HG03064 (cell line): ENCODE measurements at regions not wholly inside any gene's neighbourhood (a gene's known extent, or its start where the extent isn't known, plus 50 kb on each side); places are given as distances from the start of the nearest gene placed in this dataset.

Experiments
- ATAC-seq: cut with Tn5 transposase; IDR thresholded peaks from one replicate; pipeline ENCODE4 v1.9.1; 2021; ENCODE audit warnings: low read depth; ENCODE audit not compliant: unreplicated experiment

DNA sequence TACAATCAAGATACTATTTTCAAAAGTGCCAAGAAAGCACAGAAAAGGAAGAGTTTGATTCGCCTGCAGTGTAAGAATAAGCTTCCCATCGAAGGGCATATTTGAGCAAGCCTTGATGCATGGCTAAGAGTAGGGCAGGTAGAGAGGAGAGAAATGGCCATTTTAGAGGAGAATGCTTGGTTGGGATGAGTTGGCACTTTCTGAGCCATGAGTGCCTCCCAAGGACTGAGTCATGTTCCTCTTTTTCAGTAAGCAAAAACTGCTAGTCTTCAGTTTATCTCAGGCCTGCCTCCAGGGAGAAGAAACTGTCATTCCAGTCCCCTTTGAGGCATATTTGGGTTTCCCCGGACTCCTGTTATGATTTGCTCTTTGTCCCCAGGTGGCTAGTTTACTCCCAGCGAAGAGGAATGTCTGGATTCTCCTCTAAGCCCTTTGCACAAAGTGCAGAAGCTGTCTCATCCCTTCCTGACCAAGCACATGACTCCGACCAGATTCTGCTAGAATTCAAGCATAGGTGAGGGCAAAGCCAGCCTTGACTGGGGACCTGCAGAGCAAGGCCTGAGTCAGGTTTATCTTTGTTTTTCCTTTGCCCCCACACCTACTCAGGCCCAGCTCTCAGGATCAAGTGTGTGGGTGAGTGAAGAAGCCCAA is 115.2 kb downstream of the TTC32 start:
- no peak for ATAC-seq

DNA sequence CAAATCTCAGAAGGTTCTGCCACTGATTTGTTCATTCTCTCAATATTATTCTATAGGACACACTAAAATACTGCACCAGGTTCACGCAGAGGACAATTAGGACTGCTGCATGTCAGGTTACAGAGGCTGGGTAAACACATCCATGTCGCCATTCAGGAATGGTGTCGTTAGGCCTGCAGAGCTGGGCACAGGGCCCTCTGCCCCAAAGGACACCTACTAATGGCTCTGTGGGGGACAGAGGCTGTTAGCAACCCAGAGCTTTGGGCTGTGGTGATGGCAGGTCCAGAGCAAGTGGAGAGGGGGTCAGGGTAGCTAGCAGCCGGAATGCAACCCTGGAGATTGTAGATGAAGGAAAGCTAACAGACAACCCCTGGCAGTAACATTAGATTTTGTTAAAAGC is 115.9 kb downstream of the TTC32 start:
- no peak for ATAC-seq

DNA sequence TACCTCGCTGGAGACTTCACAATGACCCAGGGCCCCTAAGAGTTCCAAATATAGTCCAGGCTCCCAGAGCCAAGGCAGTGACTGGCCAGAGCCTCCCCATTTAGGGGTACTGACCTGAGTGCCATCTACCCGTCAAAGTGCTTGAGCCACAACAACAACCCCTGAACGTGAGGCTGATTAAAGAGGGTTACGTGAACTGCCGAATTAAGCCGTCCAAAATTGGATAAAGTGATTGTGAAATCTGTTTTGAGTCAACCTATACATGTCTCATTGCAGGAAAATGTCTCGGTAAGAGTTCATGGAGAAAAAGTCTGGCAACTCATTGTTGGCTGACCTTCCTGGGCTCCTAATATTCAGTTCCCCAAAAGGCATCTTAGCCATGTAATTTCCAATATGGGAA is 116.3 kb downstream of the TTC32 start:
- ATAC-seq: no peak

DNA sequence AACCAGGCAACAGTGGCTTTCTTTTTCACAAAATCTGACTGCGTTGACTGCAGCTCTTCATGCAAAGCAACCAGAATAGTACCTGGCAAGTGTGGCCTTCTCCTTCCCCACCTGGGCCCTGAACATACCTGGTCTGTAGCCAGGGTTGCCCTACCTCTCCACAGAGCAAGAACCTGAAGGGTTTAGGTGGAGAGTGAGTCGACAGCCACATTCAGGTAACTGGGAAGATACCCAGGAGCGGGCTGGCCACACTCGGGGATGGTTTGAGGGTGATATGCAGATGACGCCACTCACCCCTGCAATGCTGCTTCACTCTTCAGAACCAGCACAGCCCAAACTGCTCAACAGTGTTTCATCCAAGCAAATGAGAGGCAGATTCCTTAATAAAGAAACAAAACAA is 117.3 kb downstream of the TTC32 start:
- no peak for ATAC-seq

DNA sequence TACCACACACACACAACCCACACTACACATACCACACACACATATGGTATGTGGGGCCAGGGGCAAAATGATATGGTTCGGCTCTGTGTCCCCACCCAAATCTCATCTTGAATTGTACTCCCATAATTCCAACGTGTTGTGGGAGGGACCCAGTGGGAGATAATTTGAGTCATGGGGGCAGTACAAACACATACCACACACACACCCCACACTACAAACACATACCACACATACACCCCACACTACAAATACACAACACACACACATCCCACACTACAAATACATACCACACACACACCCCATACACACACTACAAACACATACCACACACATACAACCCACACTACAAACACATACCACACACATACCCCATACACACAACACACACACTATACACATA is 117.8 kb downstream of the TTC32 start:
- ATAC-seq: no peak

DNA sequence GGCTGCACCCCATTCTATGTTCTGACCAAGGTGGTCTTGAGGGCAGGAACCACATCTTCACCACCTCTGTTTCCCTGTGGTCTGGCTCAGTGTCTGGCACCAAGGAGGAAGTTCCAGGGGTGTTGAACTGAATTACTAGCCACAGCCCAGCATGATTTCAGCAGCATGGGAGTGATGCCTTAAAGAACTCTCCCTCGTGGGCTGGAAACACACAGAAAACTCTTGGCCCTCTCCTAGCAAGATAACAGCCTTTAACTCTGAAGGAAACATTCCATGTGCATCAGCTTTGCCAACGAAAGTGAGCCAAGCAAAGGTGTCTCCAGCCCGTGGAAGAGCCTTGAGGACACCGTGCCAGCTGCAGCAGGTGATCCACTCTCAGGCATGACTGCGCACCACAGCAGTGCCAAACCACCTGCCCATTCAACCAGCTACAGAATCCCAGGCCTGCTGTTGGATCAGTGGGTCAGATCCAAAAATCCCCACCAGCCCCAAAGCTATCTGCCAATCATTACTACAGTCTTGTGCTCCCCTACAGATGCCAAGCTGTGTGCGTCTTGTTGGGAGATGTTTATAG is 124.8 kb downstream of the TTC32 start:
- no peak for ATAC-seq

DNA sequence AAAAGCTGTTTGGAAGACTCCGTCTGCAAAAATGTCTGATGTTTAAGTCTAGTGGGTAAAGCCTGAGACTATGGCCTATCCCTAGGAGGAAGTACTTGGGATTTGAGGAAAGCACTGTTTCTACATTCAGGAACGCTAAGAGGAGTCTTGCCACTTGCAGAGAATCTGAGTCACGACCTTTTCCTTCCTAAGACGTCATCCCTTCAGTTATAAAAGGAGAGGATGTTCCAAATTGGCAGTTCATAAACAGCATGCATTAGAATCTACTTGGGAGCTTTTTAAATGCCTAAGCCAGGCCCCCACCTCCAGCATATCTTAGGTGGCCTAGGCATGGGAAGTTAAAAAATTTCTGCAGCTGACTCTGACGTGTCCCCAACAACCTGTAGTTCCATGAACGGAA is 125.9 kb downstream of the TTC32 start:
- no peak for ATAC-seq

DNA sequence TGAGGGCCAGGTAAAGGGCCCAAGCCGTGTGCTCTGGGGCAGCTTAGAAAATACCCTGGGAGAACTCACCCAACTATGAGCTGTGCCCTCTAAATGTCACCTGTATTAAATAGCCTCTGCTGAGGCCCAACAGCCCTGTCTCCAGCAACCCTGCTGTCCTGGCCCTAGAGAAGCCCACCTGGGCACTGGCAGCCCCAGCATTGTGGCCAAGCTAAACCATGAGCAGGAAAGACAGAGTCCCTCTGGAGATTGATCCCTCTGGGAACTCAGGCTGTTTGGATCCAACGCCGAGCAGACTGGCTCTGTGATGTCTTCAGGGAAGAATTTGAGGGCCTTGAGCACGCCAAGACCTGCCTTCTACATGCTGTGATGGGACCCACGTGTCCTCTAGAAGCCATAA is 126.5 kb downstream of the TTC32 start:
- ATAC-seq: no peak

DNA sequence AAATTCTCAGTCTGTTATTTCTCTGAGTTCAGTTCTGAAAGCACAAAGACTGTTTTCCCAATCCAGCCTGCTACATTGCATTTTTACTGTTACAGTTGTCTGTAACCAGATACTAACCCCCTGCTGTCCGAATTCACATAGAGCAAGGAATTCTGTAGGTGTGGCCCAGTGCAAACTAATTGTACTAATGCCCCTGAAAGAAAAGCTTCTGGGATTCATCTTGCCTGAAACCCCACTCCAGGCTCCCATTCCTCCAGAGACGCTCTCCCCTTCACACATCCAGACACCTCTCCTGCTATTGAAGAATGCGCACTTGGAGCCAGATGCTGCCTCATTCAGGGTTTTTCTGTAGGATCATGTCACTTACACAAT is 127.0 kb downstream of the TTC32 start:
- ATAC-seq: no peak

DNA sequence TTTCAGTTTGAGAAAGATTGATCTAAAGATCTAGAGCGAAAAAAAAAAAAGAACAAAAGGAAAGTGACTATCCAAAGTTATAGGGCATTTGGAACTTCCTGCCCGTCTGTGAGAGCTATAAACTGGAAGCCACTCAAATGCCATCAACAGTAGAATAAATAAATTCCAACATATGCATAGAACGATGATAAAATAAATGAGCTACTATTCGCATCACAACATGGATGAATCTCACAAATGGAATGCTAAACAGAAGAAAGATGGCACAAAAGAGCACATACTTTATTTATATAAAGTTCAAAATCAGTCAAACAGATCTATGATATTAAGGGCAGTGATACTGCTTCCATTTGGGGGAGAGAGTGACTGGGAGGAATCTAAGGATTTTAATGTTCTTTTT is 128.8 kb downstream of the TTC32 start:
- ATAC-seq: no peak

DNA sequence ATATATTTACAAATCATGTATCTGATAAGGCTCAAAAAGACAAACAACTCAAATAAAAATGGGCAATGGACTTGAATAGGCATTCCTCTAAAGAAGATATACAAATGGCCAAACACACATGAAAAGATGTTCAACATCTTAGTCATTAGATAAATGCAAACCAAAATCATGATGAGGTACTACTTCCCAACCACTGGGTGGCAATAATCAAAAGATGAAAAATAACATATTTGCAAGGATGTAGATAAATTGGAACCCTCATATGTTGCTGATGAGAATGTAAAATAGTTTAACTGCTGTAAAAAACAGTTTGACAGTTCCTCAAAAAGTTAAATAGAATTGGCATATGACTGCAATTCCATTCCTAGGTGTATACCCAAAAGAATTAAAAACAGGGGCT is 132.3 kb downstream of the TTC32 start:
- ATAC-seq: no peak

DNA sequence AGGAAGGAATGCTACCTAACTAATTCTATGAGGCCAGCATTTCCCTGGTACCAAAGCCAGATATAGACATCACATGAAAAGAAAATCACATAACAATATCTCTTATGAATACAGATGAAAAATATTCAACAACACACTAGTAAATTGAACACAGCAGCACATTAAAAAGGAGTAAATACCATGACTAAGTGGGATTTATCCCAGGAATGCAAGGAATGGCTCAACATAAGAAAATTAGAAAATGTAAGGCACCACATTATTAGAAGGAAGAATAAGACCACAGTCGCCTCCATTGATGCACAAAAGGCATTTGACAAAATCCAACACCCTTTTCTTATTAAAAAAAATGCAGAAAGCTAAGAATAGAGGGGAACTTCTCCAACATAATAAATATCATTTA is 133.9 kb downstream of the TTC32 start:
- no peak for ATAC-seq

DNA sequence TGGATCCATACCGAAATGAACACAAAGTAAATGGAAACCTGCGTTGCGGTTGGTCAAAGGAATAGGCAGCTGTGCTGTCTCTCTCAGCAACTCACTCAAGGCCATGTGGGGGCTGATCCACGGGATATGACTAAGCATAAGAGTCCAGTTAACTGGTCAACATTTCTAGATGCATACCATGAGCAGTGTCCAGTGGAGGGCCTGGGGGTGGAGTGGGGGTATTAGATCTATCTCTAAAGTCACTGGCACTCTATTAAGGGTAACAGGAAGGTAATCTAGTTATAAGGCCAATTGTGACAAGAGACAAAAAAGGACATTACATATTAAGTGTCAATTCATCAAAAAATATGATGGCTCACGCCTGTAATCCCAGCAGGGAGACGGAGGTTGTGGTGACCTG is 136.8 kb downstream of the TTC32 start:
- ATAC-seq: no peak

DNA sequence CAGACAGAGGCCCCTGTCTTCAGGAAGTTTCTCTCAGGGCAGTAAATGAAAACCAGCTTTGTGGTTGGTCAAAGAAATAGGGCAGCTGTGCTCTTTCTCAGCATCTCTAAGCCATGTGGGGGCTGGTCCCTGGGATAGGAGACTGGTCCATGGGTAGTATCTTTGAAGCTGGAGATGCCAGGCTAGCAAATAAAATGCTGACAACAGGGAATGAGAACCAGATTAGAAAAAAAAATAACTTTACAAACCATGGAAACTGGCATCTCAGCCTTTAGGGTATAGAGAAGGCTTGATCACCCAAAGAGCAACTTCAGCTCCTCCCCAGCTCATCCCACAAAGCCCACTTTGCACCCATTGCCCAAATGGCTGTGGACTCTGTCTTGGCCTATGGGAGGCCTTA is 138.1 kb downstream of the TTC32 start:
- ATAC-seq: no peak

DNA sequence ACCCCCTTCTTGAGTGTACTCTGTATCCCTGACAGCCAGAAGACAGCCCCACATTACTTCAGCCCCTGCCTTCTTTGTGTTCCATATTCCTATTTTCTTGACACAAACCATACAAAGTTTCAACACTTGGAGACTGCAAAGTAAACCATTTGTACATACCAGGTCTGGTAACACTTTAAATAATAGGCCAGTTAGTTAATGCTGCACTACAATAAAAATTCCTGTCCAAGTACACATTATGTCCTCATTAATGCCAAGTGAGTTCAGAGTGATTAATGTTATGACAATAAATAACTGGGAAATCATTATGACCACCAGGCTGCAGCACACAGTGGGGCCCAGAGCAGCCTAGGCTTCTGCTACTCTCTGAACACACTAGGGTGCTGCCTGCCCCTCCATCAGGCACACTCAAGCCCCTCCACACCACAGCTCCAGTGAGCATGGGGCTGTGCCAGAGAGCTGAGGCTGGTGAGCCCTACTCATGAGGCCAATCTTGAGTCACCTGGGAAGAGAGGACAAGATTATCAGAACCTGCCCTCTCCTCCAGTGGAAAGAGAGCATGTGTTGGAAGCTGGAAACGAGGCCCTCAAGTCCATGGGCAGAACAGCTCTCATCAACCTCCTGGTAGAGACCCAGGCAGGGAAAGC is 138.7 kb downstream of the TTC32 start:
- ATAC-seq: no peak

DNA sequence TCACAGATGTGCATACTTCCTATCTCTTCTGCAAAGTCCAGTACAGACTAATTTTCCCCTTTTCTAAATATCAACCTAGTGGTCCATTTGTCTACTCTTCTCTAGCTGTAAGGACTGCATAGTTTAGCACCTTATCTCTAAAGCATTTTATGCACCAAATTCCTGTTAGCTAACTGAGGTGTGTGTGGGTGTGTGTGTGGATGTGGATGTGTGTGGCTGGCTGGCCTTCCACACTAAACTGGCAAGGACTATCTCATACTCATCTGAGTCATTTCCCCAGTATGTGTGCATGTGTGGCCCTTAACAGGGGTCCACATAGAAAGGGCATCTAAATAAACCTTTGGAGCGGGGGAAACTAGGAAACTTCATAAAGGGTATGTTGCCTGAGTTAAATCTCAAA is 139.6 kb downstream of the TTC32 start:
- no peak for ATAC-seq

DNA sequence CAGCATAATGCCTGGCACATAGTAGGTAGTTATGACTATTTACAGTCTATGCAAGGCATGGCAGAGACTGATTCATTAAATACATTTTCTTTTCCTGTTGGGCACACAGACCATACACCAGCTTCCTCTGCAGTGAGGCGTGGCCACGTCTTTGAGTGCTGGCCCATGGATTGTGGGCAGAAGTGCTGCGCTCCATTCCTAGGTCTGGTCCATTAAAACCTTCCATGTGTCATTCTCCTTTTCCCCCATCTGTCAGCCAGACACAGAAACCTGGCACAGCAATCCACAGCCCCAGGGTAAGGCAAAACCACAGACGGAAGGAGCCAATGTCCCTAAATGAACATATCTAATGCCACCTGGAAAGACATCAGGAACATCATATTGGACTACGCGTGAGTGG is 141.9 kb downstream of the TTC32 start:
- no peak for ATAC-seq

DNA sequence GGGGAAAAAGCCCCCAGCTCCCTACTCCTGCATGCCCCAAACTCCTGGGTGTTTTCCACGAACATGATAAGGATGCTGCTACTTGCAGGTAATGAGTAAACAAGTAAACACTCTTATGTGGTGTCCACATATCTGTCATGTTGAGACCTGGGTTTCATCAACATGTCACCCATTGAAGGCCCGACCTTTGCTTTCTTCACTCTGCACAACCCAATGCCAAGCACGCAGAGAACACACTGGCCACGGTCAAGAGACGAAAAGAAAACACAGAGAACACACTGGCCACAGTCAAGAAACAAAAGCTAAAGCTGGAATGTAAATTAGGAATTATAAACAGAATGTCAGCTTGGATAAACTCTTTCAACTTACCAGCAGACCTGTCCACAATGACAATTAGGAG is 143.1 kb downstream of the TTC32 start:
- no peak for ATAC-seq

DNA sequence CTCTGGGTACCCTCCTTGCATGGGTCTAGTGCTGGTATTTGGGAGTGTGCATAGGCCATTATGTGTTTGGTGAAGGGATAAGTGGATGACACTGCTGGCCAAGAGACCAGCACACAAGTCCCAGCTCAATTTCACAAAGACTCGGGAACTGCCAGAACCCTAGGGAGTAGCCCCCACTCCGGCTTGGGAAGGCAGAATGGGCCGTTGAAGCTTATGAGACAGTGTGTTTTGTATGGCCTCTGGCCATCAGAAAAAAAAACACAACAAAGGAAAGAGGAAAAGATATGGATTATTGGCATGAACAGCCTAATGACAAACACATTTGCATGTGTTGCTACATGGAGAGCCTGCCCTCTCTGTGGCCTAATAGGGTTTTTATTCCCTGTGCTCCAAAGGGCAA is 144.2 kb downstream of the TTC32 start:
- ATAC-seq: no peak

DNA sequence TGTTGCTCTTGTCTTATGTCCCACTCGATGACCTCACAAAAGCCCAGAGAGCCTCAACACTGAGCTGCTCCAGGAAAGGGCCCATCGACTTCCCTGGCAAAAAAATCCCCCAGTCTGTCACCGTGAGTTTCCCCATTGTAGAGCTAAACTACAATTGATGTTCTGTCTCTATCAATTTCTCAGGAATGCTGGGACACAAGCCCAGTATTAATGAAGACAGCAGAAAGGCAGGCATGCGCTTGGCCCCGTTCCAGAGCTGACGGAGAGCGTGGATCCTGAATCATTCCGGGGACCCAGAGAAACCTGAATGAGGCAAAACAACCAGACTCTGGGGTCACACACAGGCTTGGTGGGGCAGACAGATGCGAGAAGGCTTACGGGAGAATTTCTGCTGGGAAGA is 146.9 kb downstream of the TTC32 start:
- no peak for ATAC-seq

DNA sequence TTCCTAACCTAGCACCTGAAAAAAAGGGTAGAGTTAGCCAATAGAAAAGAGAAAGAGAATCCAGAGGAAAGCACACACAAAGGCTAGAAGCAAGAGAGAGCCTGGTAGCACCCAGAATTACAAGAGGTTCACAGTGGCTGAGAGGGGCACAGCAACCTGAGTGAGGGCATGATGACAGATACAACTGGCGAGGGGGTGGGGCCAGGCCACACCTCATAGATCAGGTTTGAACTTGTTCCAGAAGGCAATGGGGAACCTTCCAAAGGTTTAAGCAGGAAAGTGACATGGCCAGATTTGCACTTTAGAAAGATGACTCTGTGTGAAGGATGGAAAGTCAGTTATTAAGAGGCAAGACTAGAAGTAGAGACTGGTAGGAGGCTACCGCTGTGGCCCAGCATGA is 148.0 kb downstream of the TTC32 start:
- no peak for ATAC-seq

DNA sequence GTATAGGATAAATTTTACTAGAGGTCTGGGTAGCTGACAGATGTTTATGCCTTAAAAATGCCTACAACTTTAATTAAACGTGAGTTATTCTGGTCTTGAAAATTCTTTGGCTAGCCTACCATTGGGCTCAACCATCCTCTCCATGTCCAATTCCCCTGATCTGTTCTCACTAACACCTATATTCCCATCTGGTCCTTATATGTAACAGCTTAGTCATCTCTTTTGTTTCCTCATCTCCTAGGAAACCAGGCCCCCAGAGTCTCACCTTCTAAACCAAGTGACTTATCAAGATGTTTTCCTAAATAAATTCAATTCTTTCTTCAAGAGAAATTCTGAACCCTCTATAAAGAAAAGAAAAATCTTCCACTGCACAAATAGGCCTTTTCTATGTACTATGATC is 148.5 kb downstream of the TTC32 start:
- no peak for ATAC-seq

DNA sequence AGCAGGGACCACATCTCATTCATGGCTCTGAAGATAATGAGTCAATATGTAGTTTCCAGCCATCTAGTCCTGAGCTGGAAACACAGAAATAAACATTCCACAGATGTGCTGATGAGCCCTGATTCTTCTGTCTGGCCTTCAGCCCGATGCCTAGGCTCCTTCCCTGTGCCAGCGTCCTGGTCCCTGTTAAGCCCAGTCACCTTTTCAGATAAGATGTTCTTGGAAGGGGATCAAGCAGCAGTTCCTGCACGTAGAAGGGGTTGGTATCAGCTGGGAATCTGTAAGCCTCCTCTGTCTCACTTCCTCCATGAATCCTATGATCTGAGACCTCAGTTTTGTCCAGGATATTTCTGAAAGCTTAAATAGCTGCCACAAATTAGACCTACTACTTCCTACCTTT is 149.3 kb downstream of the TTC32 start:
- ATAC-seq: no peak
